ENCODE measurements at regions not wholly inside any gene's neighbourhood (a gene's known extent, or its start where the extent isn't known, plus 50 kb on each side); places are given as distances from the start of the nearest gene placed in this dataset.

- no peak for TF ChIP-seq ZBTB33 (IDR thresholded peaks at IDR 0.05)
- TF ChIP-seq HNF4A (conservative IDR thresholded peaks at IDR 0.05), result no peak
- no peak for TF ChIP-seq SP1 (IDR thresholded peaks at IDR 0.05)
Observed at GRCh38 chr6:144510859-144511258, 225.7 kb downstream of the UTRN start (continued).

DNA sequence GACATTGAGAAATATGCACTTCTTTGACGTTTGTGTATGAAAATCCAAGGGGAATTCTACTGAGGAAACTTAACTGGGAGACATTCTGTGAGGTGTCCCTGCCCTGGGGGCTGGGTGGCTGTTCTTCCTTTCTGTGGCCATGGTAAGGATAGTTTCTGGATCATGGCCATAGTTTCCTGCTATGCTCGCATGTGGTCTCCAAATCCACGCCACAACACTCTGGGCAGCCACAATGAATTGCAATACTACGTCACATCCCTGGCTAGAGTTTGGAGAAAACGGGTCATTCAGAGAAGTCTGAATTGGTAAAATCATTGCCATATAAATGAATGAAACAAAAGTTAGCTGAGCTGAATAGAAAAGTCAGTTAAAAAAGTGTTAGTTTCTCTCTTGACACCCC, 230.6 kb downstream of the UTRN start:
- Histone ChIP-seq H3K9ac (ENCODE audit: low read depth in 1 of 2, low read length in 2 of 2) (no peak overlapping the region), H3K4me1 (ENCODE audit: control insufficient read depth in 4 of 4, insufficient read depth in 4 of 4, low read length in 3 of 4) (no peaks in the 10 kb centered on the region), H3K9me3 (ENCODE audit: control insufficient read depth in 4 of 4, low read length in 3 of 4) (no peaks in the 10 kb centered on the region), H3K27me3 (ENCODE audit: control insufficient read depth in 4 of 4, insufficient read depth in 4 of 4, low read length in 3 of 4) (no peaks in the 10 kb centered on the region), H3K27ac (ENCODE audit: low read depth in 1 of 2, low read length in 2 of 2) (no peak overlapping the region), H3K4me3 (ENCODE audit: low read depth in 1 of 3, low read length in 3 of 3) (no peak overlapping the region), H3K36me3 (ENCODE audit: control insufficient read depth in 4 of 4, insufficient read depth in 3 of 4, low read depth in 1 of 4, low read length in 3 of 4) (peaks cover 6 to 46% (median 19%) of the 10 kb centered on the region in 4 donors)
- 94% methylated on average over 5 of the region's 5 CpGs for WGBS
- TF ChIP-seq FOXA2 (IDR thresholded peaks at IDR 0.05), result no peak
- TF ChIP-seq, protein P1, sequence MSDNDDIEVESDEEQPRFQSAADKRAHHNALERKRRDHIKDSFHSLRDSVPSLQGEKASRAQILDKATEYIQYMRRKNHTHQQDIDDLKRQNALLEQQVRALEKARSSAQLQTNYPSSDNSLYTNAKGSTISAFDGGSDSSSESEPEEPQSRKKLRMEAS (IDR thresholded peaks at IDR 0.05), result no peak
- no peak for TF ChIP-seq RXRA (IDR thresholded peaks at IDR 0.05)
- no peak for TF ChIP-seq ZBTB33 (IDR thresholded peaks at IDR 0.05)
- TF ChIP-seq NR2F2 (IDR thresholded peaks at IDR 0.05), result no peak
- no peak for TF ChIP-seq HNF4G (IDR thresholded peaks at IDR 0.05)
- TF ChIP-seq RAD21 (IDR thresholded peaks at IDR 0.05), result no peak
- TF ChIP-seq TAF1 (conservative IDR thresholded peaks at IDR 0.05), result no peak
- TF ChIP-seq HNF4A (conservative IDR thresholded peaks at IDR 0.05), result no peak
- TF ChIP-seq CTCF (IDR thresholded peaks at IDR 0.05; ENCODE audit: low read depth, low read length, missing input control), result no peak
- TF ChIP-seq, protein P2, sequence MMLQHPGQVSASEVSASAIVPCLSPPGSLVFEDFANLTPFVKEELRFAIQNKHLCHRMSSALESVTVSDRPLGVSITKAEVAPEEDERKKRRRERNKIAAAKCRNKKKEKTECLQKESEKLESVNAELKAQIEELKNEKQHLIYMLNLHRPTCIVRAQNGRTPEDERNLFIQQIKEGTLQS (IDR thresholded peaks at IDR 0.05), result no peak
- TF ChIP-seq, protein P3, sequence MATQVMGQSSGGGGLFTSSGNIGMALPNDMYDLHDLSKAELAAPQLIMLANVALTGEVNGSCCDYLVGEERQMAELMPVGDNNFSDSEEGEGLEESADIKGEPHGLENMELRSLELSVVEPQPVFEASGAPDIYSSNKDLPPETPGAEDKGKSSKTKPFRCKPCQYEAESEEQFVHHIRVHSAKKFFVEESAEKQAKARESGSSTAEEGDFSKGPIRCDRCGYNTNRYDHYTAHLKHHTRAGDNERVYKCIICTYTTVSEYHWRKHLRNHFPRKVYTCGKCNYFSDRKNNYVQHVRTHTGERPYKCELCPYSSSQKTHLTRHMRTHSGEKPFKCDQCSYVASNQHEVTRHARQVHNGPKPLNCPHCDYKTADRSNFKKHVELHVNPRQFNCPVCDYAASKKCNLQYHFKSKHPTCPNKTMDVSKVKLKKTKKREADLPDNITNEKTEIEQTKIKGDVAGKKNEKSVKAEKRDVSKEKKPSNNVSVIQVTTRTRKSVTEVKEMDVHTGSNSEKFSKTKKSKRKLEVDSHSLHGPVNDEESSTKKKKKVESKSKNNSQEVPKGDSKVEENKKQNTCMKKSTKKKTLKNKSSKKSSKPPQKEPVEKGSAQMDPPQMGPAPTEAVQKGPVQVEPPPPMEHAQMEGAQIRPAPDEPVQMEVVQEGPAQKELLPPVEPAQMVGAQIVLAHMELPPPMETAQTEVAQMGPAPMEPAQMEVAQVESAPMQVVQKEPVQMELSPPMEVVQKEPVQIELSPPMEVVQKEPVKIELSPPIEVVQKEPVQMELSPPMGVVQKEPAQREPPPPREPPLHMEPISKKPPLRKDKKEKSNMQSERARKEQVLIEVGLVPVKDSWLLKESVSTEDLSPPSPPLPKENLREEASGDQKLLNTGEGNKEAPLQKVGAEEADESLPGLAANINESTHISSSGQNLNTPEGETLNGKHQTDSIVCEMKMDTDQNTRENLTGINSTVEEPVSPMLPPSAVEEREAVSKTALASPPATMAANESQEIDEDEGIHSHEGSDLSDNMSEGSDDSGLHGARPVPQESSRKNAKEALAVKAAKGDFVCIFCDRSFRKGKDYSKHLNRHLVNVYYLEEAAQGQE (IDR thresholded peaks at IDR 0.05), result no peak
- TF ChIP-seq SP1 (IDR thresholded peaks at IDR 0.05), result no peak
- no peak for TF ChIP-seq EGR1 (IDR thresholded peaks at IDR 0.05; ENCODE audit: low read depth in 2 of 2)
- no peak for TF ChIP-seq YY1 (IDR thresholded peaks at IDR 0.05)
- no peak for TF ChIP-seq JUND (IDR thresholded peaks at IDR 0.05)
- TF ChIP-seq FOXA1 (IDR thresholded peaks at IDR 0.05), result no peak
- TF ChIP-seq GABPA (IDR thresholded peaks at IDR 0.05 in 1 of 2, conservative IDR thresholded peaks at IDR 0.05 in 1 of 2), result no peak
- no peak for DNase-seq (ENCODE audit: low spot score)

Data from liver (tissue), 8 donors.